ENCODE measurements at regions not wholly inside any gene's neighbourhood (a gene's known extent, or its start where the extent isn't known, plus 50 kb on each side); places are given as distances from the start of the nearest gene placed in this dataset.
A peak's percentile ranks its signal among the peaks of the same experiment; 100 is the strongest.

- no peak for TF ChIP-seq CBX3 (IDR thresholded peaks at IDR 0.05; ENCODE audit: low read depth)
- peak; percentile 6 for TF ChIP-seq YY1 (IDR thresholded peaks at IDR 0.05; ENCODE audit: extremely low read depth, insufficient replicate concordance, low read depth, low read length)
- TF ChIP-seq POLR2AphosphoS5 (IDR thresholded peaks at IDR 0.05; ENCODE audit: low read depth, low read length), result peak; percentile 66
- no peak for TF ChIP-seq ZFX (IDR thresholded peaks at IDR 0.05)
- BruUV-seq (replicated peaks), result no TSS peak
- ChIA-PET RAD21 (ENCODE audit: low non-redundant PET in 1 of 2, low total read pairs in 2 of 2, uncharacterized antibody in 2 of 2, unreplicated experiment in 2 of 2) (interaction anchor here (0.7 to 0.8 kb wide), 2 partner anchors 8 to 281 kb away, joined by 3 read pairs; no protein-coding TSS in a partner anchor), CTCF (no interaction called here), POLR2A (no interaction called here)
- Histone ChIP-seq H3K4me3 (replicated peaks in 1 of 2; ENCODE audit: low read depth in 1 of 2, low read length in 2 of 2) (peak overlapping the region; percentile 2 to 44; a peak in 2 of 4 replicates), H3K9me2 (ENCODE audit: insufficient read depth) (no peaks in the 10 kb centered on the region), H3K27ac (ENCODE audit: low read depth, low read length) (peak overlapping the region; percentile 97), H3K9ac (ENCODE audit: low read length) (peak overlapping the region; percentile 48), H3K79me2 (ENCODE audit: insufficient read depth, low read length) (no peaks in the 10 kb centered on the region), H2AFZ (ENCODE audit: low read depth, low read length, poor library complexity, severe bottlenecking) (peak overlapping the region; percentile 10), H3K27me3 (ENCODE audit: insufficient read depth, low read length) (no peaks in the 10 kb centered on the region), H3K4me1 (ENCODE audit: control insufficient read depth in 1 of 2, insufficient read depth in 2 of 2, low read length in 2 of 2) (peaks cover 54 to 66% of the 10 kb centered on the region in 2 experiments), H3K9me3 (ENCODE audit: control insufficient read depth in 1 of 2, insufficient read depth in 1 of 2, low read depth in 1 of 2, low read length in 2 of 2) (no peaks in the 10 kb centered on the region), H4K20me1 (ENCODE audit: insufficient read depth) (no peaks in the 10 kb centered on the region), H3K36me3 (ENCODE audit: control insufficient read depth in 1 of 2, insufficient read depth in 2 of 2, low read length in 2 of 2) (no peaks in the 10 kb centered on the region), H3K4me2 (ENCODE audit: low read length) (peak overlapping the region; percentile 87)
- peak; percentile 48 for DNase-seq (ENCODE audit: low read depth, low spot score)
- peak; percentile 4; the same call in 1 of the 2 replicates for ATAC-seq
- intact Hi-C loops (cut with micrococcal nuclease), result loop anchor here (10.0 kb wide), 1 partner anchor 312 kb away; no protein-coding TSS in a partner anchor
Observed at GRCh38 chr2:62306751-62307468, 111.0 kb downstream of the B3GNT2 start.

GRCh38 chr2:62305421-62306176, 109.7 kb downstream of the B3GNT2 start:
- no peaks in the 10 kb centered on the region for H4K20me1 ChIP-seq (ENCODE audit: insufficient read depth)
- no peaks in the 10 kb centered on the region for H3K9me3 ChIP-seq (ENCODE audit: control insufficient read depth in 1 of 2, insufficient read depth in 1 of 2, low read depth in 1 of 2, low read length in 2 of 2)
- peak overlapping the region in 1 of 2 experiments; percentile 16; a peak in 1 of 4 replicates for H3K4me3 ChIP-seq (replicated peaks in 1 of 2; ENCODE audit: low read depth in 1 of 2, low read length in 2 of 2)
- ChIA-PET POLR2A (interaction anchor here (1.0 kb wide), 1 partner anchor 12 kb away, joined by 4 read pairs; no protein-coding TSS in a partner anchor), RAD21 (ENCODE audit: low non-redundant PET in 1 of 2, low total read pairs in 2 of 2, uncharacterized antibody in 2 of 2, unreplicated experiment in 2 of 2) (interaction anchor here in 1 of 2 experiments (0.6 kb wide), 2 partner anchors 103 to 908 kb away, joined by 3 to 4 read pairs; no protein-coding TSS in a partner anchor), CTCF (interaction anchor here (1.3 kb wide), 1 partner anchor 312 kb away, joined by 4 read pairs; no protein-coding TSS in a partner anchor)
- peak; percentile 41 for ATAC-seq
- TF ChIP-seq CTCF (IDR thresholded peaks at IDR 0.05 in 2 of 3, conservative IDR thresholded peaks at IDR 0.05 in 1 of 3; ENCODE audit: borderline replicate concordance in 1 of 3, insufficient read depth in 1 of 3, low read depth in 2 of 3, low read length in 2 of 3), result no peak
- TF ChIP-seq TCF7L2 (IDR thresholded peaks at IDR 0.05; ENCODE audit: borderline replicate concordance, extremely low read depth, insufficient read depth, insufficient read length), result peak; percentile 69
- TSS peak; percentile 23 for BruUV-seq (replicated peaks)
- H2AFZ ChIP-seq (ENCODE audit: low read depth, low read length, poor library complexity, severe bottlenecking), result peak overlapping the region; percentile 10
- DNase-seq (ENCODE audit: low read depth, low spot score), result no peak
- H3K4me2 ChIP-seq (ENCODE audit: low read length), result peak overlapping the region; percentile 87
- H3K36me3 ChIP-seq (ENCODE audit: control insufficient read depth in 1 of 2, insufficient read depth in 2 of 2, low read length in 2 of 2), result no peaks in the 10 kb centered on the region
- H3K9me2 ChIP-seq (ENCODE audit: insufficient read depth), result no peaks in the 10 kb centered on the region
- H3K9ac ChIP-seq (ENCODE audit: low read length), result peak overlapping the region; percentile 48
- intact Hi-C loops (cut with micrococcal nuclease), result loop anchor here (10.0 kb wide), 1 partner anchor 311 kb away; no protein-coding TSS in a partner anchor
- H3K27ac ChIP-seq (ENCODE audit: low read depth, low read length), result peak overlapping the region; percentile 97
- H3K79me2 ChIP-seq (ENCODE audit: insufficient read depth, low read length), result no peaks in the 10 kb centered on the region
- H3K4me1 ChIP-seq (ENCODE audit: control insufficient read depth in 1 of 2, insufficient read depth in 2 of 2, low read length in 2 of 2), result peaks cover 54 to 66% of the 10 kb centered on the region in 2 experiments
- H3K27me3 ChIP-seq (ENCODE audit: insufficient read depth, low read length), result no peaks in the 10 kb centered on the region

Measured in HCT116 (cell line).